Occipital lobe (tissue), 1 donor: ENCODE measurements at regions not wholly inside any gene's neighbourhood (a gene's known extent, or its start where the extent isn't known, plus 50 kb on each side); places are given as distances from the start of the nearest gene placed in this dataset.

Experiments
- DNase-seq: peaks from one replicate; lab custom pipeline; 2025; lab: John Stamatoyannopoulos, UW

DNA sequence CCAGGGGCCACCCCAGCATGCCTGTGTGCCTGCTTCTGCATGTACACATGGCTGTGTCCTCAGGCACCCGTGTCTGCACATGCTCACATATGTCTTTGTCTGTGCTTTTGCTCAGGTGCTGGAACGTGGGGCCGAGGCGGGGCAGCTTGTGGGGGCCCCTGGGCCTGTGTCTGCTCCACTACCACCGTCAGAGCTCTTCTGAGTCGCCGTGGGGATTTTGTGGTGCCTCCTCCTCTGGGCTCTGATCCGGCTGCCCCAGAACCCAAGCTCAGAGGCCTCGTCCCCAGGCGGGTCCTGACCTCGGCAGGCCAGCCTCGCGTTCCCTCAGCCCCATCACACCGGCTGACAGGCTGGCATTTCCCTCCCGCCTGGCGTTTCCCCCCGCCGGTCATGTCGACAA lies 104.6 kb upstream of the ACTRT2 start:
- DNase-seq: no peak

DNA sequence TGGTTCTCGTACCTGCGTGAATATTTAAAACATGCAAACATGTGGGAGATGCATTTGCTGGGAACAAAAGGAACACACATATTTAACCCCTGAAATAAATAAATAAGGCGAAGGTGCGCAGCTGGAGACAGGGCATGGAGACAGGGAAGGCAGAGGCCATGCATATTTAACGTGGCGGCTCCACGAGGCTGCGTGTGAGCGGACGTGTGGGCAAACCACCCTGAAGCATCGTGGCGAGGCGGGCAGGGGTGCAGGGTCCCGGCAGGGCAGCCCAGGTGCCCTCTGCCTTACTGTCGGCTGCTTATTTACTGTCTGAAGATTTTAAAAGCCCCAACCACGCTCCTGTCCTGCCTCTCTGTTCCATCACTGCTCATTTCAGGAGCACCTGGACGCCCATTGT lies 104.0 kb upstream of the ACTRT2 start:
- DNase-seq: no peak

DNA sequence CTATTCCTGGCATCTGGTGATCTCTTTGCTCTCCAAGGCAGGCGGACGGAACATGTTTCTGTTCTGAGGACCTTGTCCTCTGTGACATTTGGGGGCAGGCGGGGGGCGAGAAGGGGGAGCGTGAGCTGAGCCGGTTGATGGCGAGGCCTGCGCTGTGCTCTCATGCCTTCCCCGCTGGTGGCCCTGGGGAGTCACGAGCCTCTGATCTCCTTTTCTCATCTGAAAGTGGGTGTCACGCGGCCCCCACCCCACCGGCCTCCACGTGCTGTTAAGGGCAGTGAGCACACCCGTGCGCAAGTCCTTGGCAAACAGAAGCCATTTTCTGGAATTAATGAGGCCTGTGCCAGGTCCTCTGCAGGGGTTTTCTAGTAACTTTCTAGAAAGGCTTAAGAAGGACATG lies 102.8 kb upstream of the ACTRT2 start:
- DNase-seq: no peak

DNA sequence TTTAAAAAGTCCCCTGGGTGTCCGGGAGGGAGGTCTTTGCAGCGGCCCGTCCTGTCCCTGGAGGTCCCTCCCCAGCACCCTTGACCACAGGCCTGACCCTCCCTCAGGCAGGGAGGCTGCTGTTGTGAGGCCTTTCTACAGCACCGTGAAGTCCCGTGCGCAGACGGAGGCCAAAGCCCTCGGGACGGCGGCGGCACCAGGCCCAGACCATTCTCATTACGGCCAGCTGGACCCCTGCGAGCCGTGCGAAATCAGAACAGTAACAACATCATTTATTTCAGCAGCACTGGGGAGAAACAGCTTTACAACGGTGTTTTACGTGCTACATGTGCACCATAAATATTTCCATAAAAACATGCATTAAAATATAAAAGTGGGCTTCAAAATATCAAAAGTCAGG lies 101.4 kb upstream of the ACTRT2 start:
- DNase-seq: no peak

DNA sequence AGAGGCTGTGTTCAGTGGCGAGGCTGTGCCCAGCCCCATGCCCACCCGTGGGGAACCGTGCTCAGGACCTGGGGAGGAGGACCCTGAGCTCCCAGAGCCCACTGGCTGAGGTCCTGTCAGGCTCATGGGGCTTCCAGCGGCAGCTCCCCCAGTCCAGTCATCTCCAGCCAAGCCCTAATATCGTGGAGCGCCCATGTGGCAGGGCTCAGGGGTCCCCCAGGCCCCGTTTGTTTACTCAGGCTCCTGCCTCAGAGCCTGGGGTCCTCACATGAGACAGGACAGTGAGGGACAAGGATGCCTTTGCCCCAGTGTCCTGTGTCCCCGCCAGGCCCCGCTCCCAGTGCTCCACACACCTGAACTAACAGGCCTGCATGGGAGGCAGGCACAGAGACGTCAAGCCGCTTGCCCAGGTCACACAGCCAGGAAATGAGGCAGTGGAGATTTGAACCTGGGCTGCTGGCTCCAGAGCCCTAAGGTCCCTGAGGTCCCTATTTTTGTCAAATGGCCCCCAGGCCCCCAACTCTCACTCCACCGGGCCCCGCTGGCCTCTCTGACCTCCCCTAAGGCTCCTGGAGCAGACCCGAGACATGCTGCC lies 100.7 kb upstream of the ACTRT2 start:
- DNase-seq: no peak

DNA sequence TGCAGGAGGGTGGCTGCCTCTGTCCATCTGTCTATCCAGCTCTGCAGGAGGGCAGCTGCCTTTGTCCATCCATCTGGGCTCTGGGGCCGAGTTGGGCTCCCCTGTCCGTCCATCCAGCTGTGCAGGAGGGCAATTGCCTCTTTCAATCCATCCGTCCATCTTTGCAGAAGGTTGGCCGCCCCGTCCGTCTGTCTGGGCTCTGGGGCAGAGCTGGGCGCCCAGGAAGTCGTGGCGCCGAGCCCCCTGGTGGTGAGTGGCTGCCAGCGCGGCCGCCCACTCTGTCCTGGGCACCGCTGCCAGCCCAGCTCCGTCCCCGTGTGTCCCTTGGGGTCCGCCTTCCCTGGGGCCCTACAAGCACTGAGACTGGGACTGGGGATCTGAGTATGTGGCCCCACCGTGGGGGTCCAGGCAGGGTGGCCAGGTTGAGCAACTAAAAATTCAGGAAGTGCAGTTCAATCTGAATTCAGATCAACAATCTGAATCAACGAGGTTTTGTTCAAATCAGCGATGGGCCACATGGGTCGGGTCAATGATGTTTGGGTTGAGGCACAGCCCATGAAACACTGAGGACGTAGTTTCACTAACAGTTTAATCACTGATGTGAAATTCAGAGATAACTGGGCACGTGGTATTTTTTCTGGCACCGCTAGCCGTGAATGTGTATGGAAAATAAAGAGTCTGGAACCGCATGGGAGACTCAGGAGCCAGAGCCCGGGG lies 99.1 kb upstream of the ACTRT2 start:
- no peak for DNase-seq

DNA sequence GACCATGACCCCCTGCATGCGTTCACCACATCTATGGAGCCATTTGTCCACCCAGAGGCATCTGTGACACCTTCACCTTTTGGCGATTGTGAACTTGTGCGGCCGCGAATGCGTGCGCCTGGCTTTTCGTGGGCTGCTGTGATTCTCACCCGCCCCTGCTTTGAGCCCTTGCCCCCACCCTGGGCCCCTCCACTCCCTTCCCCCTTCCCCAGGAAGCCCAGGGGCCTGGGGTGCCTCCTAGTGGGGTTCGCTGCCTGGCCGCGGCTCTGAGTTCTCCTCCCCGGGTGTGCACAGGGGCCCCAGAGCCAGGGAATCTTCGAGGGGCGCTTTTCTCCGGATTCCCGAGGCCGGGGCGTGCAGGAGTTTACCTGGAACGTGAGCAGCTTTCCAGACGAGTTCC lies 97.9 kb upstream of the ACTRT2 start:
- DNase-seq: no peak

DNA sequence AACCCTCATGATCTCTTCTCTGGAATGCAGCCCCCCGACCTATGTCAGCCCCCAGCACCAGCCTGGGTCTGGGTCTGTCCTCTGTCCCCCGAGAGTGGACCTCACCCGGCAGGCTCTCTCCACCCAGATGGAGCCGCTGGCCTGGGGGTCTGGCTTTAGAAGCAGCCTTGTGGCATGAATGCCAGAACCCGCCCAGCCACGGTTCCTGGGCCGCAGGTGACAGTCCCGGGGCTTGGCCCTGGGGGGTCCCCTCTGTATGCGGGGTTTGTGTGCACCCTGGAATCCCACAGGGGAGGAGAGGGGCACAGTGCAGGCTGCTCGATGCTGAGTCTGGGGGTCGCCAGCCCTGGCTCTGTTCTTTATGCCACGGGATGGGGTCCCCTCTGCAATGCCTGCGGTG lies 96.0 kb upstream of the ACTRT2 start:
- no peak for DNase-seq

DNA sequence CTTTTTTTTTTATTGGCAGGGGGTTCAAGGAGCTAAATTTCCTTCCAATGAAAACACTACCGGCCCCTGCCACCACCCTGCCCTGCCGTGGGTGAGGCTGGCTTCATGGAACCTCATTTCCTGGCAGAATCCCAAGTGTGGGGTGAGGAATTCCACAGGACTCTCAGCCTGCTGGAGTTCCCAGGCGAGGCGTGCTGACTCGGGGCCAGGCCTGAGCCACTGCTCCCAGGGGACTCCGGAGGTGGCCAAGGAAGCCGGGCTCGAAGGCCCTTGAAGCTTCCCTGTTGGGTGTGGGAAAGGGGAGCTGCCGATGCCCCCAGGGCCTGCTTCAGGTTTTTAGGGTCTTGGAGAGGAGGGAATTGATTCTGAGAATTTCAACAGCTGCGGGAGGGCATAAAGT lies 95.3 kb upstream of the ACTRT2 start:
- no peak for DNase-seq

DNA sequence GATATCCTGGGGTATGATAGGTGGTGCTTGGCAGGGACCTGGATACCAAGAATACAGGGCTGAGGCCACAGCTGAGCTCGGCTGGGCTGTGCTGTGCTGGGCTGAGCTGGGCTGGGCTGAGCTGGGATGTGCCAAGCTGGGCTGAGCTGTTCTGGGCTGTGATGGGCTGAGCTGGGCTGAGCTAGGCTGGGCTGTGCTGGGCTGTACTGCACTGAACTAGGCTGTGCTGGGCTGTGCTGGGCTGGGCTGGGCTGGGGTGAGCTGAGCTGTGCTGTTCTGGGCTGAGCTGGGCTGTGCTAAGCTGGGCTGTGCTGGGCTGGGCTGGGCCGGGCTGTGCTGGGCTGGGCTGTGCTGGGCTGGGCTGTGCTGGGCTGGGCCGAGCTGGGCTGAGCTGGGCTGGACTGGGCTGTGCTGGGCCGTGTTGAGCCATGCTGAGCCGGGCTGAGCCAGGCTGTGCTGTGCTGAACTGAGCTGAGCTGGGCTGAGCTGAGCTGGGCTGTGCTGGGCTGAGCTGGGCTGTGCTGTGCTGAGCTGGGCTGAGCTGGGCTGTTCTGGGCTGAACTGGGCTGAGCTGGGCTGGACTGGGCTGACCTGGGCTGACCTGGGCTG lies 94.7 kb upstream of the ACTRT2 start:
- DNase-seq: no peak

DNA sequence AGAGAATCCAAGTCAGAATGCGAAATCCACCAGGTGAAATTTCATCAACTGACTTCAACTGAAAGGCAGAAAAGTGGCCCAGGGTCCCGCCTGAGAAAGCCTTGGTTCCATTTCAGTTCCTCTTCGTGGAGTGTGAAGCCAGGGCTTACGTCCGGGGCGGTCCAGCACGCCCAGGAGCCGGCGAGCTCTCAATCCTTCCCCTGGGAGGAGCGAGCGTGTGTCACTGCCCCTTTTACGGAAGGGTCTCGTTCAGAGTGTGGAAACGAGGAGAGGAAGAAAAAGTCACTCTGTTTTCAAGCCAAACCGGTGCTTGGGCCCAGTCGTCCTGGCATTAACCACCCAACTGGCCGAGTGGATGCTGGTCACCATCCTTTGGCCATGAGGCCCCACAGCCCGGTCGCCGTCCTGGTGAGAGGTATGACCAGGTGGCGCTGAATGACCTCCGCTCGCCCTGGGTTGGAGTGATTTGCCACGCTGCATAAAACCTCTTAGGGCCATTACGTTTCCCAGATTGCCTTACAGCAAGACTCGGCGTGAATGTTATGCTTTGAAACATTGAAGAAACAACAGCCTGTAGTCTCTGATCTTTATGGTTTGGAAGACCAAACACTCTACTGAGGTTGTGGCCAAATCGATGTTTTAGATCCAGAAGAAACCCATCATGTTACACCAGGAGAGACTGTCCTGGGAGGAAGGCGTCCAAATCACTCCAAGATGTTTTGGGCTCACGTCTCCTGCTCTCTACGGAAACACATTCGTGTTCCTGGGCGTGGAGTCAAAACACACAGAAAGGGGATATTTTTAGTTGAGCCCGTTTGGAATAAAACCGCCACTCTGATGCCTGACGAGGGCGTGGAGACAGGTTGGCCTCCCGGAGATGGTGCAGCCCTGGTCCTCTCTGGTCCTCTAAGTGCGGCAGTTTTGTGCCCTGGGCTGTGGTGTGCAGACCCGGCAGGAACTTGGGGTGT lies 93.6 kb upstream of the ACTRT2 start:
- no peak for DNase-seq

DNA sequence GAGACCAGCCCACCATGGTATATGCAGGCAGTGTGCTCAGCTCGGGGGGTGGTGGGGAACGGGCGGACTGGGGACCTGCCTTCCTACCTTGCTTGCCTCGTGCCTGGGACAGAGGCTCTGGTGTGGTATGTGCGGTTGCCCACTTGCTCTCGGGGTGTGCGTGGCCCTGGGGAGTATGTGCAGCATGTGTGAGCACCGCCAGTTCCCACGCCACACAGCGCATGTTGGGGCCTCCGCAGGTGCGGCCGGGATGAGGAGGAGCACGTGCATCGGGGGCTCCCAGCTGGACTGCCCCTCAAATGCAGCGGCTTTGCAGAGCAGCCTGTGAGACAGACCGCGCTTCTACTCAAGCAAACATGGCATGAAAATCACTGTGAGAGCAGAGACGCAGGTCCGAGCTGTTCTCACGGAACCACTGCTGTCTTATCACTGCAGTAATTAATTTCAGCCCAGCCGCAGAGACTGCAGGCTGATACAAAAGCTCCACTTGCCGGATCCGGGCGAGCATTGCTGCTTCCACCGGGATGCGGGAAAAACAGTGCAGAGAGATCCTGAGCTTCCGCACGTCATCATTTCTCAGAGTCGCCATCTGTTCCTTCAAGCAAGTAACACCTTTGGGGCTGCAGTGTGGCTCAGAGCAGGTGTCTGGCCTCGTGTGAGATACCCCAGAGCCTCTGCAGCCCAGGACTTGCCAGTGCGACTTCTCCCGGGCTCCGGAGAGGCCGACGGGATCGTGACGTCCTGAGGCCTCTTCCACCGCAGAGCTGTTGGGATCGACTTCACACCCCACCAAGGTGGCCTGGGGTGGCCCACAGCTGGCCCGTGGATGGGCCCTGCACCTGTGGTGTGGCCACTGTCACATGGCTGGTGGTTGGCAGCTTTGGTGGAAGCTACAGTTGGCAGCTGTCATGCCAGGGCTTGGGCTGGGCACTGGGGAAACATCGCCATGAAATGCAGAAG lies 92.6 kb upstream of the ACTRT2 start:
- DNase-seq: no peak

DNA sequence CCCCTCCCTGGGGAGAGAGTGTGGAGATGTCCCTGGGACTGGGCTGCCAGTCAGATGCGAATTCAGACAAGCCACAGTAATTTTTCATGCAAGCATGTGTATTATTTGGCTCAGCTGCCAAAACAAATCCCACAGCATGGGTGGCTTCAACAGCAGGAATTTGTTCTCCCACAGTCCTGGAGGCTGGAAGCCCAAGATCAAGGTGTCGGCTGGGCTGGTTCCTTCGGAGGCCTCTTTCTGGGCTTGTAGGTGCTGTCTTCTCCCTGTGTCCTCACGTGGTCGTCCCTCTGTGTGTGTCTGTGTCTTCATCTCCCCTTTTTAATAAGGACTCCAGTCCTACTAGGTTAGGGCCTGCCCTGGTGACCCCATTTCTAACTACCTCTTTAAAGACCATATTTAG lies 91.9 kb upstream of the ACTRT2 start:
- DNase-seq: no peak

DNA sequence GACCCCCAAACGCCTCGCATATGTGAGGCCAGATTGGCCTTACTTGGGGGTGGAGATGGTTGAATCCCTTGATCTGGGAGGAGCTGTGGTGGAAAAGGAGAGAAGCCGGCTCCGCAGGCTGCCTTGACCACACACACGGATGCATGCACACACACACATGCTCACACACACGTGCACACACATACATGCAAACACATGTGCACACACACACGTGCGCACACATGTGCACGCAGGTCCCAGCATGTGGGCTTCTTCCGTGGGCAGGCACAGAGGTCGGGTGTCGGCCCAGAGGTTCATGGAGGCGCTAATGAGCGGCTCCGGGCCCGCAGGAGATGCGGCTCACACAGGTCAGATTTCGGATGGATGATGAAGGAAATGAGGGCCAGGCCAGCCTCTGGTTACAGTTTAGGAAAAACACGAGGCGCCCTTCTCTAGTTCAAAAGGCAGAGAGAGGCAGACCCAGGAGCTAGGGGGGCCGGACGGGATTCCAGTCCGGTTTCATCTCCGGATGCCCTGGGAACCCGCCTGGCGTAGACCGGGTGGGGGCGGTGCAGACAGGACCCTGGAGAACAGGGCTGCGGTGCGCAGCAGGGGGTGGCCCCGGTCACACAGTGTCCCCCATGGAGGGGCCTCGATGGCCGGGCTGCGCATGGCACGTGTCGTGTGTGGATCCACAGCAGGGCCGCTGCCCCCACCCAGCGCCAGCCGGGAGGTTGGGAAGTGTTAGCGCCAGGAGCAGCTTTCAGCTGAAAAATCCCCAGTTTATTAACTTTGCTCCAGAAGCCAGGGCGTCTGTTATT lies 91.1 kb upstream of the ACTRT2 start:
- DNase-seq: no peak

DNA sequence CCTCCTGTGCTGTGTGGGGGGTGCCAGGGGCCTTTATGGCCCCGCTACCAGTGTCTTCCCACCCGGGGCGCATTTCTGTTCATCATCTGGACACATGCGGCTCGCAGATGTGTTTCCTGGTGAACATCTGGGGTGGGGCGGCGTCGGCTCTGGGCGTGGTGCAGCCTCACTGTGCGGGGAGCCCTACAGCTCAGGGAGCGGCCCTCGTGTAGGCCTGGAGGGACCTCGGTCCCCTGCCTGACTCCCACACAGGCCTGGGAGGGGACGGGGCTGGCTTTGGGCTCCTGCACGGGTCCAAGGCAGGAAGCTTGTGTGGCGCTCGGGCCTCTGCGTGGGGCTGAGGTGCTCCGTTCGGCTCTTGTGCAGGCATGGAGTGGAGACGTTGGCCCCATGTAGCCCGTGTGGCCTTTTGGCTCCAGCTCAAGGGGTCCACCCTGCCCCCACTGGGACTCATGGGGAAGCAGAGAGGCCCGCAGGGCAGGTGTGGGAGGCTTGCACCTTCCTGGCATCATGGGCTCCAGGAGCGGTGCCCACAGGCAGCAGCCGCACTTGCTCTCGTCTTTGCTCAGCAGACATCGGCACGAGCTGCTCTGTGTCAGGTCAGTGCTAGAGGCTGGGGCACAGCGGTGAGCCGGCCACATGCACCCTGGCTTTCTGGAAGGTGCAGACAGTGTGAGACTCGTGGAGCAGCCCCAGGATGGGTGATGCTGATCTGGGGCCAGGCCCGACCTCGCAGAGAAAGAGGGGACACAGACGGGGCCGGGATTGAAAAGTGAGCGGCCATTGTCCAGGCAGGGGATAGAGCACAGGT lies 90.1 kb upstream of the ACTRT2 start:
- no peak for DNase-seq

DNA sequence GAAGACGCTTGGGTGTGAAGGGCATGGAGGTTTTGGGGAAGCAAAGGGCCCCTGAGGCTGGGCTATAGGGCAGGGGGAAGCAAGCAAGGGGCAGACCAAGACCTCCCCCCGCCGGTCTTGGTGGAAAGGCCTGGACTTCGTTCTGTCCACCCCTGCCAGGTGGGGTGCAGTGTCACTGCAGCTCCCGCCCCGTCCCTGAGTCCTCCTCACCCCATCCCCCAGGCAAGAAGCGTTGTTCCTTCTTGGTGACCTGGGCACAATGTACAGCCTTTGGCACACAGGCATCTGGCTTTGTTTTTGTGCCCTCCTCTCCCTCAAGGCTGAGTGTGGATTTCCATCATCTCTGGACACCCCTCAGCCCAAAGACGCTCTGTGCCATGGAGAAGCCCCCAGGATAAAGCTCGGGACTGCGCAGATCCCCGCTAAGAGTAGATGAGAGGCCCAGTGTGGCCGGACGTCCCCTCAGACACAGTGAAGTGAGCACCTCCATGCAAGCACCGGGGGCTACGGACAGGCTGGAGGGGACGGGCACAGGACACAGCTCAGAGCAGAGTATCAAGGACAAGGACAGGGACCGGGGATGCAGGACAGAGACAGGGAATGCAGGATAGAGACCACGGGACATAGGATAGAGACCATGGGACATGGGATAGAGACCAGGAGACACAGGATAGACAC lies 89.4 kb upstream of the ACTRT2 start:
- no peak for DNase-seq

DNA sequence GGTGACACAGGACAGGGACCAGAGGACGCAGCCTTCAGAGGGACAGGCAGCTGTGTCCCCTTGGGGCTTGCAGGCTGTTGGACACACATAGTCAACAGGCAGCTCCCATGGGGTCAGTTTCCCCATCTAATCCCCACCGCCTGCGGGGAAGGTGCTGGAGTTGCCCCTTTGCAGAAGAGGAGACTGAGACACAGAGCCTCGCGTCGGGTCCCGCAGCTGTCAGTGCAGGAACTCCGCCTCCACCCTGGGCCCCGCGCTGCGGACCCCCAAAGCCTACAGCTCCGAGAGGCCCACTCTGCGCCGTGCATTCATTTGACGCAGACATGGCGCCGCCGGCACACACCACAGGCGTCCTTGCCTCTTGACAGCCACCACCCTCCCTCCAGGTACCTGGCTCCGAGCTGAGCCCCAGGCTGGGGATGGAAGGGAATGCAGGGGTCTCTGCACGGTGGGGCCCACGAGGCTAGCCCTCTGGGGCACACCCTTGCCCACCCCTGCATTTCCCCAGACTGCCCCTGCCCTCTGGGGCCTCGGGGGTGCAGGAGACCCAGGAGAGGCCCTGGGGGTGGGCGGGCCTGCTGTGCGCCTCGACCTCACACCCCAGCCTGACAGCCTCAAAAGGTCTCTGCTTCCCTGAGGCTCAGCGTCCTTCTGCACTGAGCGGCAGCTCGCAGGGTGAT lies 88.5 kb upstream of the ACTRT2 start:
- DNase-seq: no peak
